DND-41 (cell line): ENCODE measurements at regions not wholly inside any gene's neighbourhood (a gene's known extent, or its start where the extent isn't known, plus 50 kb on each side); places are given as distances from the start of the nearest gene placed in this dataset.

Experiments used
- ATAC-seq: fragments of 200-7000 bp; cut with Tn5 transposase; 3 replicates; pipeline ENCODE4 v1.9.1; 2021; ENCODE audit warnings: low read depth; ENCODE audit not compliant: insufficient read depth
- DNase-seq: peaks from one replicate; pipeline ENCODE4 v3.0.0-alpha.2; 2020
- H2AFZ ChIP-seq: 2 replicates; pipeline ENCODE4 v1.6.0; 2012; ENCODE audit warnings: low read depth, low read length
- H3K27ac ChIP-seq: 2 replicates; pipeline ENCODE4 v1.5.1; 2012; ENCODE audit warnings: low read length, inconsistent platforms
- H3K27me3 ChIP-seq: fragments of 200-600 bp; sonication (generic); 2 replicates; pipeline ENCODE4 v1.6.0; 2012; ENCODE audit warnings: low read length, mild to moderate bottlenecking, inconsistent platforms; ENCODE audit not compliant: insufficient read depth, poor library complexity
- H3K36me3 ChIP-seq: 2 replicates; pipeline ENCODE4 v1.5.1; 2012; ENCODE audit warnings: low read length, inconsistent platforms; ENCODE audit not compliant: insufficient read depth
- H3K4me1 ChIP-seq: 2 replicates; pipeline ENCODE4 v1.5.1; 2012; ENCODE audit warnings: mild to moderate bottlenecking, low read length; ENCODE audit not compliant: insufficient read depth
- H3K4me2 ChIP-seq: 2 replicates; pipeline ENCODE4 v1.6.0; 2012; ENCODE audit warnings: mild to moderate bottlenecking, moderate library complexity, low read length, inconsistent platforms; ENCODE audit not compliant: insufficient read depth
- H3K4me3 ChIP-seq, 2 experiments: fragments of 200-600 bp in 1 of 2; shearing (Covaris generic) in 1 of 2; 2 replicates each; pipeline ENCODE4 v1.5.1; 2012 to 2016; ENCODE audit warnings: inconsistent platforms in 2 of 2, low read length in 2 of 2, mild to moderate bottlenecking in 2 of 2, low read depth in 1 of 2, moderate library complexity in 1 of 2
- H3K79me2 ChIP-seq: 2 replicates; pipeline ENCODE4 v1.6.0; 2012; ENCODE audit warnings: low read length, inconsistent platforms; ENCODE audit not compliant: insufficient read depth
- H3K9ac ChIP-seq: 2 replicates; pipeline ENCODE4 v1.6.0; 2012; ENCODE audit warnings: low read depth, mild to moderate bottlenecking, inconsistent platforms, low read length, moderate library complexity
- H3K9me3 ChIP-seq: 2 replicates; pipeline ENCODE4 v1.5.1; 2012; ENCODE audit warnings: low read length, moderate library complexity, mild to moderate bottlenecking, inconsistent platforms; ENCODE audit not compliant: insufficient read depth, severe bottlenecking
- H4K20me1 ChIP-seq: 2 replicates; pipeline ENCODE4 v1.6.0; 2012; ENCODE audit warnings: low read length; ENCODE audit not compliant: insufficient read depth
- CTCF ChIP-seq: IDR thresholded peaks from 2 replicates; pipeline ENCODE4 v1.5.1; 2012; ENCODE audit warnings: borderline replicate concordance, low read length, moderate library complexity, mild to moderate bottlenecking; ENCODE audit not compliant: poor library complexity, severe bottlenecking; ENCODE audit errors: extremely low read depth
- EZH2 ChIP-seq: IDR thresholded peaks from 3 replicates; pipeline ENCODE4 v1.6.1; 2012; ENCODE audit warnings: borderline replicate concordance, low read depth, mild to moderate bottlenecking, moderate library complexity, low read length, inconsistent platforms; ENCODE audit not compliant: severe bottlenecking

GRCh38 chr2:228728961-228729360 is 542.1 kb downstream of the PID1 start:
- H3K36me3 ChIP-seq: no peaks in the 10 kb centered on the region
- H3K4me3 ChIP-seq: no peak overlapping the region
- no peaks in the 10 kb centered on the region for H3K79me2 ChIP-seq
- no peak for TF ChIP-seq CTCF
- TF ChIP-seq EZH2: no peak
- no peak overlapping the region for H2AFZ ChIP-seq
- no peaks in the 10 kb centered on the region for H3K27me3 ChIP-seq
- DNase-seq: no peak
- ATAC-seq: no peak
- no peaks in the 10 kb centered on the region for H3K4me1 ChIP-seq
- H3K9ac ChIP-seq: no peak overlapping the region
- no peak overlapping the region for H3K27ac ChIP-seq
- no peak overlapping the region for H3K4me2 ChIP-seq
- no peaks in the 10 kb centered on the region for H3K9me3 ChIP-seq
- H4K20me1 ChIP-seq: no peaks in the 10 kb centered on the region

- no peaks in the 10 kb centered on the region for H3K27me3 ChIP-seq
- no peaks in the 10 kb centered on the region for H3K79me2 ChIP-seq
- H3K4me3 ChIP-seq: no peak overlapping the region
- H3K27ac ChIP-seq: no peak overlapping the region
- H3K9ac ChIP-seq: no peak overlapping the region
- no peak for DNase-seq
- H3K4me1 ChIP-seq: no peaks in the 10 kb centered on the region
- H3K9me3 ChIP-seq: no peaks in the 10 kb centered on the region
- no peak overlapping the region for H2AFZ ChIP-seq
- TF ChIP-seq EZH2 (no peak), CTCF (no peak)
- H3K36me3 ChIP-seq: no peaks in the 10 kb centered on the region
- no peaks in the 10 kb centered on the region for H4K20me1 ChIP-seq
- ATAC-seq: no peak
- H3K4me2 ChIP-seq: no peak overlapping the region
Observed at GRCh38 chr2:228725031-228725430, 543.5 kb upstream of the SPHKAP start.

- no peaks in the 10 kb centered on the region for H3K79me2 ChIP-seq
- no peak overlapping the region for H3K27ac ChIP-seq
- H3K4me2 ChIP-seq: no peak overlapping the region
- no peaks in the 10 kb centered on the region for H3K36me3 ChIP-seq
- no peaks in the 10 kb centered on the region for H3K27me3 ChIP-seq
- no peak overlapping the region for H2AFZ ChIP-seq
- H4K20me1 ChIP-seq: no peaks in the 10 kb centered on the region
- H3K9me3 ChIP-seq: no peaks in the 10 kb centered on the region
- no peak for TF ChIP-seq EZH2
- no peak for TF ChIP-seq CTCF
- ATAC-seq (no peak), DNase-seq (no peak)
- H3K4me3 ChIP-seq: no peak overlapping the region
- no peak overlapping the region for H3K9ac ChIP-seq
- H3K4me1 ChIP-seq: no peaks in the 10 kb centered on the region
Observed at GRCh38 chr2:228723599-228723998, 542.1 kb upstream of the SPHKAP start.

GRCh38 chr2:228722311-228722710 is 540.8 kb upstream of the SPHKAP start:
- Histone ChIP-seq H3K9me3 (no peaks in the 10 kb centered on the region), H3K4me2 (no peak overlapping the region), H3K4me3 (no peak overlapping the region), H4K20me1 (no peaks in the 10 kb centered on the region), H3K9ac (no peak overlapping the region), H2AFZ (no peak overlapping the region), H3K4me1 (no peaks in the 10 kb centered on the region), H3K27me3 (no peaks in the 10 kb centered on the region), H3K36me3 (no peaks in the 10 kb centered on the region), H3K79me2 (no peaks in the 10 kb centered on the region), H3K27ac (no peak overlapping the region)
- ATAC-seq (no peak), DNase-seq (no peak)
- TF ChIP-seq EZH2 (no peak), CTCF (no peak)
